Parathyroid adenoma (tissue), 2 donors: ENCODE measurements at regions not wholly inside any gene's neighbourhood (a gene's known extent, or its start where the extent isn't known, plus 50 kb on each side); places are given as distances from the start of the nearest gene placed in this dataset.

Experiments used
- H2AFZ ChIP-seq: fragments of 300-600 bp; sonication (generic); one replicate; pipeline ENCODE4 v1.7.0; 2017; ENCODE audit warnings: antibody characterized with exemption, mild to moderate bottlenecking
- H3K27ac ChIP-seq: fragments of 300-600 bp; sonication (generic); one replicate; pipeline ENCODE4 v1.7.0; 2017
- H3K27me3 ChIP-seq: fragments of 300-600 bp; sonication (generic); one replicate; pipeline ENCODE4 v1.7.0; 2017; ENCODE audit warnings: low read length; ENCODE audit not compliant: control insufficient read depth, insufficient read depth
- H3K36me3 ChIP-seq: fragments of 300-600 bp; sonication (generic); one replicate; pipeline ENCODE4 v1.7.0; 2017; ENCODE audit warnings: low read length; ENCODE audit not compliant: control insufficient read depth, insufficient read depth
- H3K4me1 ChIP-seq: fragments of 300-600 bp; sonication (generic); one replicate; pipeline ENCODE4 v1.7.0; 2017; ENCODE audit warnings: control low read depth
- H3K4me2 ChIP-seq: fragments of 300-600 bp; sonication (generic); one replicate; pipeline ENCODE4 v1.7.0; 2017; ENCODE audit warnings: low read length
- H3K4me3 ChIP-seq: fragments of 300-600 bp; sonication (generic); one replicate; pipeline ENCODE4 v1.7.0; 2017; ENCODE audit warnings: low read depth, low read length
- H3K79me2 ChIP-seq: fragments of 300-600 bp; sonication (generic); one replicate; pipeline ENCODE4 v1.7.0; 2017; ENCODE audit warnings: control low read depth
- H3K9ac ChIP-seq: fragments of 300-600 bp; sonication (generic); one replicate; pipeline ENCODE4 v1.7.0; 2017; ENCODE audit warnings: mild to moderate bottlenecking
- H3K9me3 ChIP-seq: fragments of 300-600 bp; sonication (generic); one replicate; pipeline ENCODE4 v1.7.0; 2017; ENCODE audit warnings: low read length; ENCODE audit not compliant: control insufficient read depth
- TF ChIP-seq, protein P1 (sequence below): fragments of 300-600 bp; sonication (generic); IDR thresholded peaks from one replicate; pipeline ENCODE4 v1.7.0; 2017; ENCODE audit warnings: antibody characterized with exemption, mild to moderate bottlenecking
- donor health status: primary hyperparathyroidism.

DNA sequence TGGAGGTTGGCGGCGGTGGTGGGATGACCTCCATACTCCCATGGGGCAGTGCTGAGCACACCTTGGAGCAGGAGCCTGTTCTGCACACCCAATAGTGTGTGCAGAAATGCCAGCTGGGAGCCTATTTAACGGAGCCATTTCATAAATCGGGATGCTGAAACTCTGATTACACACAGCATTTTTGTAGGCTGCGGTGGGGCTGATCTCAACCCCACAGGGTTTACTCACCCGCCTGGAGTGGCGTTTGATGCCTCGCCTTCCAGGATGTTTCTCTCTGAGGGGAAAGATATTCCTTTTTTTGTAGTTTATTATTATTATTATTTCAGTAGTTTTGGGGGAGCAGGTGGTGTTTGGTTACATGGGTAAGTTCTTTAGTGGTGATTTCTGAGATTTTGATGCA is 82.6 kb upstream of the WDR26 start:
- H3K4me2 ChIP-seq: no peak overlapping the region
- H3K79me2 ChIP-seq: no peaks in the 10 kb centered on the region
- no peaks in the 10 kb centered on the region for H3K4me1 ChIP-seq
- H3K27ac ChIP-seq: no peak overlapping the region
- H3K9me3 ChIP-seq: no peaks in the 10 kb centered on the region
- no peaks in the 10 kb centered on the region for H3K36me3 ChIP-seq
- no peak overlapping the region for H2AFZ ChIP-seq
- no peak overlapping the region for H3K4me3 ChIP-seq
- TF ChIP-seq, protein P1, sequence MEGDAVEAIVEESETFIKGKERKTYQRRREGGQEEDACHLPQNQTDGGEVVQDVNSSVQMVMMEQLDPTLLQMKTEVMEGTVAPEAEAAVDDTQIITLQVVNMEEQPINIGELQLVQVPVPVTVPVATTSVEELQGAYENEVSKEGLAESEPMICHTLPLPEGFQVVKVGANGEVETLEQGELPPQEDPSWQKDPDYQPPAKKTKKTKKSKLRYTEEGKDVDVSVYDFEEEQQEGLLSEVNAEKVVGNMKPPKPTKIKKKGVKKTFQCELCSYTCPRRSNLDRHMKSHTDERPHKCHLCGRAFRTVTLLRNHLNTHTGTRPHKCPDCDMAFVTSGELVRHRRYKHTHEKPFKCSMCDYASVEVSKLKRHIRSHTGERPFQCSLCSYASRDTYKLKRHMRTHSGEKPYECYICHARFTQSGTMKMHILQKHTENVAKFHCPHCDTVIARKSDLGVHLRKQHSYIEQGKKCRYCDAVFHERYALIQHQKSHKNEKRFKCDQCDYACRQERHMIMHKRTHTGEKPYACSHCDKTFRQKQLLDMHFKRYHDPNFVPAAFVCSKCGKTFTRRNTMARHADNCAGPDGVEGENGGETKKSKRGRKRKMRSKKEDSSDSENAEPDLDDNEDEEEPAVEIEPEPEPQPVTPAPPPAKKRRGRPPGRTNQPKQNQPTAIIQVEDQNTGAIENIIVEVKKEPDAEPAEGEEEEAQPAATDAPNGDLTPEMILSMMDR: no peak
- no peaks in the 10 kb centered on the region for H3K27me3 ChIP-seq
- H3K9ac ChIP-seq: no peak overlapping the region

DNA sequence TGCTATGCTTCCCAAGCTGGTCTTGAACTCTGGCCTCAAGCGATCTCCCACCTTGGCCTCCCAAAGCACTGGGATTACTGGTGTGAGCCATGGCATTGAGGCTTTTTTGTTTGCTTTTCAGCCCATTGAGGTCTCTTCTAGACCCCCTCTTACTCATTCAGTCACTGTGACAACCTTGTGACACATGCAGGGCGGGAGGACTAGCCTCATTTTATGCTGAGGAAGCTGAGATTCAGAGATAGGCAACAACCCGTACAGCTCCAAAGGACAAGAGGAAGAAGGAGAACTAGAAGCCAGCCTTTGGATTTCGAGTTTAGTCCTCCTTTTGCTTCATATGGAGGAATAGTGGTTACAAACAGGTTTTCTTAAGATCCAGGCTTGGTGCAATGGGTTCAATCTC is 83.9 kb upstream of the WDR26 start:
- H3K36me3 ChIP-seq: no peaks in the 10 kb centered on the region
- H3K27ac ChIP-seq: no peak overlapping the region
- no peaks in the 10 kb centered on the region for H3K9me3 ChIP-seq
- H3K4me2 ChIP-seq: no peak overlapping the region
- TF ChIP-seq, protein P1: no peak
- no peak overlapping the region for H3K4me3 ChIP-seq
- no peak overlapping the region for H3K9ac ChIP-seq
- no peaks in the 10 kb centered on the region for H3K4me1 ChIP-seq
- H3K79me2 ChIP-seq: no peaks in the 10 kb centered on the region
- no peak overlapping the region for H2AFZ ChIP-seq
- H3K27me3 ChIP-seq: no peaks in the 10 kb centered on the region

DNA sequence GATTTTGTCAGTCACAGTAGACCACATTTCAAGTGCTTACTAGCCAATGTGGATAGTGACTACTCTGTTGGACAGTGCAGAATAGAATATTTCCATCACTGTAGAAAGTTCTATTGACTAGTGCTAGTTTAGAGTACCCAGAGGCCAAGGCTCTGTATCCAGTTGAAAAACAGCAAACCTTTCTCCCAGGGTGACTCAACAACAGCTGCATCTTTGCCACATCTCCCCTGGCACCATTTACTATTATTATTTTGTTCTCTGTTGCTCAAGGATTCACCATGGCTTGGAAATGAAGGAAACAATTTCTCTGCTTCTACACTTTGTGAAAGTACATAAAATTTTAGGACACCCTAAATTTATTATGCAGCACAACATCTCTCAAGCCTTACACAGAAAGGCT is 85.3 kb upstream of the WDR26 start:
- H3K27ac ChIP-seq: no peak overlapping the region
- H3K36me3 ChIP-seq: no peaks in the 10 kb centered on the region
- H3K79me2 ChIP-seq: no peaks in the 10 kb centered on the region
- no peak overlapping the region for H3K9ac ChIP-seq
- no peaks in the 10 kb centered on the region for H3K27me3 ChIP-seq
- TF ChIP-seq, protein P1: no peak
- no peak overlapping the region for H3K4me2 ChIP-seq
- no peaks in the 10 kb centered on the region for H3K4me1 ChIP-seq
- H3K9me3 ChIP-seq: no peaks in the 10 kb centered on the region
- H3K4me3 ChIP-seq: no peak overlapping the region
- no peak overlapping the region for H2AFZ ChIP-seq

DNA sequence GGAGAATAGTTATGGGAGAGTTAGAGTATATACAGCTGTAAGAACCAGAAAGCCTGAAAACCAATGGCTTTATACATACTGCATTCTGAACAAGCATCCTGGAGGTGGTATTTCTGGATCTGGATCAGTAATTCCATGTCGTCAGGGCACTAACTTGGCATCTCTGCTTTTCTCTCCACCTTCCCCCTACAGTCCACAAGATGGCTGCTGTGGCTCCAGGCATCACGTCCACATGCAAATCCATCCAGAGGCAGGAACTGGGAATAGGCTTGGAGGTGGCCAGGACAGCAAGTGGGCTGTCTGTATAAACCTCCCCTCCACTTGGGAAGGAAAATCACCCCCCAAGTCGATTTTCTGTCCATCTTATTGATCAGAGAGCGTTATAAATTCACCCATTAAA is 86.2 kb upstream of the WDR26 start:
- Histone ChIP-seq H3K36me3 (no peaks in the 10 kb centered on the region), H3K79me2 (no peaks in the 10 kb centered on the region), H3K9me3 (no peaks in the 10 kb centered on the region), H3K9ac (no peak overlapping the region), H3K4me3 (no peak overlapping the region), H3K27ac (no peak overlapping the region), H3K27me3 (no peaks in the 10 kb centered on the region), H3K4me1 (no peaks in the 10 kb centered on the region), H3K4me2 (no peak overlapping the region), H2AFZ (no peak overlapping the region)
- TF ChIP-seq, protein P1: no peak

DNA sequence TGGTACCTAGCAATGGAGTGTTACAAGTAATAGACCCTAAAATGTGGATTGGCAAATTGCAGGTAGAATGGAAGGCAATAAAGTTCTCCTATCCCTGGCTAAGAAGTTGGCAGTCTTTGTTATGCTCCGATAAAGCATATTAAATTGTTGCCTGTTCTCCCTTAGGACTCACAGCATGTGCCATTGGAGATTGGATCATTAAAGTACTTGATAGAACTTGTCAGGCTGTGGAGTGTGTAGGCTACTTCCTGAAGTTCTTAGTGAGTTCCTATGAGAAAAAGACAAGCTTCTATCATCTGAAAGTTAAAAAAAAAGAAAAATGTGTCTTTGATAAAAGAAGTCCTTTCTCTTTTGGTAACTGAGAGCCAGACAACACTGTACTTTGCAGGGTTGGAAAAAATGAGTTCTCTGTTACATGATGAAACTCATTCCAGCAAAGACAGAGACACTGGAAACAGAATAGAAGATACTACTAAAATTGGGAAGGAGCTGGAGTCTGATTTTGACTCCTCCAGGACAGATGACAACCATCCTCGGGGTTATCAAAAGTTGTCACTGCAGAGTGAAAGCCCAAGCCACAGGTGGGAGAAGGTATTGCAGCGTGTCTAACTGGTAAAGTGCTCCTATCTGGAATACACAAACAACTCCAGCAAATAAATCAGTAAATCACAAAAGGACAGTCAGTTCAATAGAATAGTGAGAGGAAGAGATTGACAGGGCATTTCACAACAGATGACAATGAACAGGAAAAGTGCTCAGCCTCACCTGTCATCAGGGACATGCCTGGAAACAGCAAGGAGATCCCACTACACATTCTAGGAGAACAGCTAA is 87.5 kb upstream of the WDR26 start:
- no peaks in the 10 kb centered on the region for H3K79me2 ChIP-seq
- TF ChIP-seq, protein P1: no peak
- no peak overlapping the region for H3K27ac ChIP-seq
- H2AFZ ChIP-seq: no peak overlapping the region
- H3K4me3 ChIP-seq: no peak overlapping the region
- H3K9ac ChIP-seq: no peak overlapping the region
- H3K36me3 ChIP-seq: no peaks in the 10 kb centered on the region
- no peaks in the 10 kb centered on the region for H3K9me3 ChIP-seq
- no peaks in the 10 kb centered on the region for H3K27me3 ChIP-seq
- no peak overlapping the region for H3K4me2 ChIP-seq
- no peaks in the 10 kb centered on the region for H3K4me1 ChIP-seq
